Vagina (tissue), 2 donors: ENCODE measurements at regions not wholly inside any gene's neighbourhood (a gene's known extent, or its start where the extent isn't known, plus 50 kb on each side); places are given as distances from the start of the nearest gene placed in this dataset.

Source experiments
- DNase-seq, 2 donors: peaks; one replicate each; pipeline ENCODE4 v3.0.0-alpha.2; 2017; ENCODE audit errors: extremely low spot score in 2 of 2
- H3K27ac ChIP-seq: fragments of 200-600 bp; sonication (generic); one replicate; pipeline ENCODE4 v1.5.1; 2019
- H3K27me3 ChIP-seq: fragments of 200-600 bp; sonication (generic); one replicate; pipeline ENCODE4 v1.5.1; 2019
- H3K36me3 ChIP-seq, 2 donors: fragments of 200-600 bp; sonication (generic); one replicate each; pipeline ENCODE4 v1.5.1; 2017 to 2019
- H3K4me1 ChIP-seq: fragments of 200-600 bp; sonication (generic); one replicate; pipeline ENCODE4 v1.5.1; 2019
- H3K4me3 ChIP-seq, 2 donors: fragments of 200-600 bp; sonication (generic); 1 replicate in 1 of 2; 2 replicates in 1 of 2; pipeline ENCODE4 v1.5.1; 2016 to 2019
- H3K9me3 ChIP-seq: fragments of 200-600 bp; sonication (generic); one replicate; pipeline ENCODE4 v1.5.1; 2019
- CTCF ChIP-seq, 3 experiments: fragments of 450-650 bp in 2 of 3; fragments of 200-600 bp in 1 of 3; sonication (generic) in 1 of 3; IDR thresholded peaks; one replicate each; pipeline ENCODE4 v1.5.1; 2017 to 2019; ENCODE audit warnings: antibody characterized with exemption in 3 of 3, mild to moderate bottlenecking in 2 of 3, moderate library complexity in 2 of 3
- POLR2A ChIP-seq, 2 donors: fragments of 450-650 bp; IDR thresholded peaks; one replicate each; pipeline ENCODE4 v1.6.1; 2017; ENCODE audit warnings: antibody characterized with exemption in 2 of 2, mild to moderate bottlenecking in 2 of 2, moderate library complexity in 2 of 2
- POLR2AphosphoS5 ChIP-seq, 2 donors: sonication (generic); formaldehyde crosslinking; IDR thresholded peaks; one replicate each; pipeline ENCODE4 v1.9.0; 2017; ENCODE audit warnings: antibody characterized with exemption in 2 of 2, mild to moderate bottlenecking in 2 of 2, low read depth in 1 of 2; ENCODE audit not compliant: insufficient read depth in 1 of 2
- intact Hi-C: fragments of 100-400 bp; cut with DNase I; formaldehyde crosslinking; loops from one replicate; pipeline ENCODE4 v1.15.1; 2023

- TF ChIP-seq CTCF (IDR thresholded peaks at IDR 0.05) (no peak), POLR2AphosphoS5 (IDR thresholded peaks at IDR 0.05; ENCODE audit: insufficient read depth in 1 of 2, low read depth in 1 of 2) (no peak), POLR2A (IDR thresholded peaks at IDR 0.05) (no peak)
- no peaks in the 10 kb centered on the region for H3K4me1 ChIP-seq
- DNase-seq: no peak
Measured at GRCh38 chr6:100322886-100323285, 141.8 kb downstream of the SIM1 start.

GRCh38 chr6:100320686-100321085 lies 144.0 kb downstream of the SIM1 start:
- Histone ChIP-seq H3K9me3 (no peaks in the 10 kb centered on the region), H3K4me1 (no peaks in the 10 kb centered on the region), H3K4me3 (no peak overlapping the region), H3K36me3 (no peaks in the 10 kb centered on the region), H3K27me3 (no peaks in the 10 kb centered on the region), H3K27ac (no peak overlapping the region)
- DNase-seq: no peak
- intact Hi-C loops: no loop called here
- TF ChIP-seq CTCF (IDR thresholded peaks at IDR 0.05) (no peak), POLR2A (IDR thresholded peaks at IDR 0.05) (no peak), POLR2AphosphoS5 (IDR thresholded peaks at IDR 0.05; ENCODE audit: insufficient read depth in 1 of 2, low read depth in 1 of 2) (no peak)

More at GRCh38 chr6:100322886-100323285, 141.8 kb downstream of the SIM1 start:
- no peak overlapping the region for H3K27ac ChIP-seq
- H3K9me3 ChIP-seq: no peaks in the 10 kb centered on the region
- no peaks in the 10 kb centered on the region for H3K36me3 ChIP-seq
- intact Hi-C loops: no loop called here
- no peaks in the 10 kb centered on the region for H3K27me3 ChIP-seq
- no peak overlapping the region for H3K4me3 ChIP-seq

GRCh38 chr6:100317031-100317430 lies 147.7 kb downstream of the SIM1 start:
- TF ChIP-seq POLR2A (IDR thresholded peaks at IDR 0.05): no peak
- no peak for TF ChIP-seq CTCF (IDR thresholded peaks at IDR 0.05)
- no peak for TF ChIP-seq POLR2AphosphoS5 (IDR thresholded peaks at IDR 0.05; ENCODE audit: insufficient read depth in 1 of 2, low read depth in 1 of 2)
- intact Hi-C loops: no loop called here
- Histone ChIP-seq H3K36me3 (no peaks in the 10 kb centered on the region), H3K27ac (no peak overlapping the region), H3K9me3 (no peaks in the 10 kb centered on the region), H3K27me3 (no peaks in the 10 kb centered on the region), H3K4me1 (no peaks in the 10 kb centered on the region), H3K4me3 (no peak overlapping the region)
- no peak for DNase-seq

- H3K4me1 ChIP-seq: no peaks in the 10 kb centered on the region
- H3K27me3 ChIP-seq: no peaks in the 10 kb centered on the region
- no peak overlapping the region for H3K4me3 ChIP-seq
- H3K27ac ChIP-seq: no peak overlapping the region
- H3K36me3 ChIP-seq: no peaks in the 10 kb centered on the region
- intact Hi-C loops: no loop called here
- no peaks in the 10 kb centered on the region for H3K9me3 ChIP-seq
- DNase-seq: no peak
- TF ChIP-seq CTCF (IDR thresholded peaks at IDR 0.05): no peak
- no peak for TF ChIP-seq POLR2A (IDR thresholded peaks at IDR 0.05)
- no peak for TF ChIP-seq POLR2AphosphoS5 (IDR thresholded peaks at IDR 0.05; ENCODE audit: insufficient read depth in 1 of 2, low read depth in 1 of 2)
Measured at GRCh38 chr6:100314186-100314585, 150.5 kb downstream of the SIM1 start.

- Histone ChIP-seq H3K36me3 (no peaks in the 10 kb centered on the region), H3K4me1 (no peaks in the 10 kb centered on the region), H3K4me3 (no peak overlapping the region), H3K27me3 (no peaks in the 10 kb centered on the region), H3K27ac (no peak overlapping the region), H3K9me3 (no peaks in the 10 kb centered on the region)
- no peak for DNase-seq
- intact Hi-C loops: no loop called here
- TF ChIP-seq CTCF (IDR thresholded peaks at IDR 0.05): no peak
- no peak for TF ChIP-seq POLR2A (IDR thresholded peaks at IDR 0.05)
- TF ChIP-seq POLR2AphosphoS5 (IDR thresholded peaks at IDR 0.05; ENCODE audit: insufficient read depth in 1 of 2, low read depth in 1 of 2): no peak
Measured at GRCh38 chr6:100311707-100312251, 152.9 kb downstream of the SIM1 start.
